T follicular helper cell (primary cell): ENCODE measurements at regions not wholly inside any gene's neighbourhood (a gene's known extent, or its start where the extent isn't known, plus 50 kb on each side); places are given as distances from the start of the nearest gene placed in this dataset.

Experiments used
- DNase-seq: peaks from one replicate; pipeline ENCODE4 v3.0.0-alpha.2; 2020; ENCODE audit warnings: low read depth

DNA sequence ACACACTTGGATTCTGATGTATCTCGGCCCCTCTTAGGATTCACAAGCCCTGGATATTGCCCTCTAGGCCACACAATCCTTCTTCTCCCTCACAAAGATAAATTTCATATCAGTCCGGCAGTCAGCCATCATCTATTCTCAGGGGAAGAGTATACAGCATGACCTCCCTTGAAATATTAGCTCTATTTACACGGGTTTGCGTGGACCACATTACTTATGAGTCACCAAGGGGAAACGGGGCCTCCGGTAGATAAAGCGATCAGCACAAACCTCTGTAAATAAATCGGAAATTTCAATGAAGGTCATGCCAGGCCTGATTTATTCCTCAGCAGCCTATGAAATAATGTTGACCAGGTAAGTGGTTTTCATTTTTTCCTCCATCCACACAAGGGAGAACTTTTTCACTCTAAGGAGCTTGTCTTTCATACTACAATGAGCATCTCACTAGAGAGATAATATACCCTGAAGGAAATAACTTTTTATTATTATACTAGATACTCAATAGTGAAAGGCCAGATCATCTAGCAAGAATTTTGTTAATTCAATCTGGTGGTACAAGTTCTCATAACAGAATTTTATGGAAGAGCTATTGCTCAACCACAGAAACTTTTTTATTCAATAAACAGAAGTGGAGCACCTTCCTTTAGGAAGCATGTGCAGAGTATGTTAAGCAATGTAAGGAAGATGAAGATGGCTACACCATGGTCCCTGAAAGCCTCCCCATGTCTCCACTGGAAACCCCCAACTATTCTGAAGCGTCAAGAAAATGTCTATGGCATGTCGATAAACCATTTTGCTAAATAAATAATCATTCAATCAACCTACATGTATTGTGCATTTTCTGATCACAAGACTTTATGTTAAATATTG, 125.2 kb upstream of the PIK3C3 start:
- no peak for DNase-seq

DNA sequence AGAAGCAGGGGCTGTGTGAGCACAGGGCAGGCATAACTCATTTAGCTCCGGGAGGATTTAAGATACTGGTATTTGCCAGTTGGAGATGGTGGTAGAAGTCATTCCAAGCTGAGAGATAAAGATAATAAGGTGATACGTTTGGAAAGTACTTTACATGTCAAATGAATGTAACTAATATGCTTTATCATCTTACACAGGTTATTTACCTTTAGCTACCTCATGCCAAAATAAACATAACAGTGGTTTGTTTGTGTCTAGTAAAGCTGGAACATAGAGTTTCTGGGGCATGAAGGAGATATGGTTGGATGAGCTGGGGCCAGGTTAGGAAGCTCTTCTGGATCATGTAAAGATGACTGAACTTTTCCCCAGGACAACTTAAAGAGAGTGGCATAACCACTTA, 126.9 kb upstream of the PIK3C3 start:
- DNase-seq: no peak

DNA sequence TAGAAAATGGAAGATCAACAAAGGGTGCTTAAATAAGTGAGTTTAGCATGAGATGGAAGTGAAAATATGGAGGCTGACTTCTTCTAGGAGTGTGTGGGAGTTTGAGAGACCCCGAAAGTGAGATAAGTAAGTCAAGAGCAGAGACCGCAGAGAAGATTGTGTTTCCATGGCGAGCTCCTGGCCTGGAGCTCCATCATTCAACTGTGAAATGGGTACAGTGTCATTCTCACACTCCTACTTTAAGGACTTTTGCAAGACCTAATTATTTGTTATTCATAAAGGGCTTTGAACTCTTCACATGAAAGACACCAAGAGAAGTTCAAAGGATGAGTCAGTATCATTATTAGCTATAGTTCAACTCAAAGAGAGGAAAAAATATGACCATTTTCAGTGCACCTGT, 134.2 kb upstream of the PIK3C3 start:
- DNase-seq: no peak

DNA sequence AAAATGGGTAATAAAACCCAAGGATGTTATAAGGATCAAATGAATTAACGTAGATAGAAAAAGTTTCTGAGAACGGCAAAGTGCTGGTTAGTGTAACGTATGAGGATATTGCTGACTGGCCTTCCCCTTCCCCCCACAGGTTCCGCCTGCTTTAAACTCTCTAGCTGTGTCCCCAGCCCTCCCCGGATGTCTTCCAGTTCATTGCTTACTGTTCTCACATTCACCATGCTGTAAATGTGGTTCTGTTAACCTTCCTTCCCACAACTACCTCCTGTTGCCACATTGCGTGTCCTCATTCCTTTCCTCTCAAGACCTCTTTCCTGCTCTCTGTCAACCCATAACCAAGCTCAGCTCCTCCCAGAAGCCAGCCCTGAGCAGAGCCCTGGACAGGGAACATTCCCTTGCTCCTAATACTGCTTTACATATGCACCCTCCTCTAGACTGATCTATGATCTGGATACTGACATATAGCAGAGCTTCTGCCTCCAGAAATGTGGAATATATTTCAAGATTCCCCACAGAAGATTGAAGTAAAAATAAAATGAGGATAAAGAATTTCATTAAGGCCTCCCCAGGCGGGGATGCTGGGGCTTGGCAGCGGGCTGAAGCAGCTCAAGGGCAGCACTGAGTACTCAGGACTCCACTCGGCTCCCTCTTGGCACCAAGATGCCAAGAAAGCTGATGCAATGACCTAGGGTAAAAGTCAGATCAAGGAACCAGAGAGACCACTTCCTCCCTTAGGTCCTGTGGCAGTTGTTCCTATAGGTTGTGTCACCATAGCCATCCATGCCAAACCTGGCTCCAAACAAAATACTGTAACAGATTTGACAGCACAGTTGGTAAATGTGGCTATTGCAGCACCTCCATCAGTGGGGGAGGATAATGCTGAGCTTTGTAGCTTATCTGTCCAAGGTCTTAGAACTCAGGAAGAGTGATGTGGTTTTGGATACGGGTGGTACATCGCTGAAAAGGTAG, 136.4 kb upstream of the PIK3C3 start:
- DNase-seq: no peak

DNA sequence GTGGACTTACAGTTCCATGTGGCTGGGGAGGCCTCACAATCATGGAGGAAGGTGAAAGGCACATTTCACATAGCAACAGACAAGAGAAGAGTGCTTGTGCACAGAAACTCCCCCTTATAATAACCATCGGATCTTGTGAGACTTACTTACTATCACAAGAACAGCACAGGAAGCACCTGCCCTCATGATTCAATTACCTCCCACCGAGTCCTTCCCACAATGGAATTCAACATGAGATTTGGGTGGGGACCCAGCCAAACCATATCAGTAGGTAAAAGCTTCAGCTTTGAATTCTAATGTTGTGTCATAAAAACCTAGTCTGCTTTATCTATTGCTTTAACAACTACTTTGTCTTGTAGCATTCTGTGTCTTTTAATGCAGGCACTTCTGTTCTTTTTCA, 140.4 kb upstream of the PIK3C3 start:
- no peak for DNase-seq

DNA sequence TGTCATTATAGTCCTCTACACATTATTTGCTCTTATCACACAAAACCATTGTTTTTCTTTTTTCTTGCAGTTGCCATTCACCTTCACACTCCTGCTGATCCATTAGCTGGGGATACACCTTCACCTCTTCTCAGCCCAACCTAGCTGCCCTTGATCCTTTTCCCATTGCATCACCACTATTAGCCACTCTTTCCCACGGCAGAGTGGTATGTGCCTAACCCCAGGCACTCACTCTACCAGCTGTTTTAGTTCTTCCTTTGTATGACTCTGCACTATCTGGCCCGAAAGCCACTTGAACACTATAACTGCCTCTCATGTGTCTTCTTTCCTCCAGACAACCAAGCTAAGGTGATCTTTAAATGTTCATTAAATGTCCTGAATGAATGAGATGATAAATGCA, 145.4 kb upstream of the PIK3C3 start:
- DNase-seq: no peak

DNA sequence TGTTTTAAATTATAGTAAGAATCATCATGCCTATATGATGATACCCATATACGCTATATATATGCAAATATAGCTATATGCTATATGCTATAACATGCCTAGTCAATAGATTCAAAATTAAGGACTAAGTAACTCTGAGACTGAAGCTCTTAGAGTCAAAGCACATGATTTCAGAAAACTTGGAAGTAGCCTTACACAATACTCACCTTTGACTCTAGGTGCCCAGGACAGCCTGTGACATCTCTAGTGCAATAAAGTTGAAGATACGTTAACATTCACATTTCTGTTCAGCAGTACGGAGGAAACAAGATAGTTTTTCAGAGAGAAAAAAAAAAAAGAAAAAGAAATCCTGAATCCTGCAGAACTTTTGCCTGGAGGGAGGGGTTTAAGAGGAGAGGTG, 149.7 kb upstream of the PIK3C3 start:
- DNase-seq: no peak

DNA sequence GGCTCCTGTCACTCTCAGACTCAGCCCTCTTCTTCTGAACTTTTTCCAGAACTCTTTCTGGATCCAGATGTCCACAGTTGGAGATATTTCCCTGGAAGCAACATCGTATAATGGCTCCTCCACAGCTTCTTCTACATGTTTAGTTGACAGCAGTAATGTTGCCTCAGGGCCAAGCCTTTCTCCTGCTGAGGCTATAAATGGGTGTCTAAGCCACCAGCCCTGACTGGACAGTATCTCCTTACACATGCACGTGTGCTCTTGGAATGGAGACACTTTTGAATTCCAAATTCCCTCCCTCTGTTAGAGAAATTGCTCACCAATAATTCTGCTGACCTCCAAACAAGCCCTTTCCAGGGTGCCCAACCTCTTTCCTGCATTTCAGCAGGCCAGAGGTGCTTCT, 156.2 kb upstream of the PIK3C3 start:
- no peak for DNase-seq

DNA sequence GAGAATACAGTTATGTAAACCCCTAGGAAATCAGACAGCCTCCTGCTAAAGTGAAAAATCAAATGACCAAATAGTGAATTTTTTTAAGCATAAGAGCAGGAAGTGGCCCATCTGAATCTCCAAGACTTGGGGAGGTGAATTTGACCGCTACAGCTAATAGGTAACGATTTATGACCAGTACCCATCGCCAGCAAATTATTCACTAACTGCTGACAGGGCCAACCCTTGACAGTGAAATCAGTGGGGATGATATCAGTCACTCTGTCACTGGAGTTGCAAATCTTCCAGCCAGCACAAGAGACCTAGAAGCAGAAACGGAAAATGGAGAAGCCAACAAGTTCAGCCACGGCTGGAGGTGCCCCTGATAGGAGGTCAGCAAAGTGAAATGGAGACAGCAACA, 164.3 kb upstream of the PIK3C3 start:
- no peak for DNase-seq

DNA sequence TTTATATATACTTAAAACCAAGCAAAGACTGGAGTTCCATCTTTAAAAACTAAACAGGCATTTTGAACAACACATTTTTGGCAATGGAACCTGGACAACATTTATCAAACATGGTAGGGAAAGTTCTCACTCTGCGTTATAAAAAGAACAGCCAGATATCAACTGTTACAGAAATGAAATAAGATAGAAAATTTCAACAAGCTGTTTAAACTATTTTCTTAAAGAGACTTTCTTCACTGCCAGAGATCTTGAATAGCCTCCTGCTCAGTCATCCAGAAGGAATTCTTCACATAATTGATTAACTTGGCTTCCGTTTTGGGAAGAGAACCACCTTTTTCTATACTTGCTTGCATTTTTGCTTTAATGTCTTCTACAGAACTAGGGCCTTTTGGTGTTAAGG, 166.0 kb upstream of the PIK3C3 start:
- no peak for DNase-seq

DNA sequence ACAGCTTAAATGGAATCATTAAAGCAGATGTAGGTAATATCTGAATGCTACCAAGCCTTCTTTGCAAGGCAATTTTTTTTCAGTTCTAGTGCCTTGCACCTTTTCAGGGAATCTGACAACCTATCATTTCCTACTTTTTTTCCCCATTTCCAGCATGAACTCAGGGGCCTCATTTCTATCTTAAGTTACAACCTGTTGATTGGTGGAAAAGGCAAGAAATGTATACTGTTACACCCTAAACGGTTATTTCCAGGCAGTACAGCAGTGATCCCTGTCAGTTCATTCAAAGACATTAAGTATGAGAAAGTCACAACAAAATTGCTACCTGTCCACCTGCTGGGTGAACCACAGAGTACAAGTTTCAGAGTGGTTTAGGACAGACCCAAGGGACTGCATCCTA, 171.2 kb upstream of the PIK3C3 start:
- no peak for DNase-seq

DNA sequence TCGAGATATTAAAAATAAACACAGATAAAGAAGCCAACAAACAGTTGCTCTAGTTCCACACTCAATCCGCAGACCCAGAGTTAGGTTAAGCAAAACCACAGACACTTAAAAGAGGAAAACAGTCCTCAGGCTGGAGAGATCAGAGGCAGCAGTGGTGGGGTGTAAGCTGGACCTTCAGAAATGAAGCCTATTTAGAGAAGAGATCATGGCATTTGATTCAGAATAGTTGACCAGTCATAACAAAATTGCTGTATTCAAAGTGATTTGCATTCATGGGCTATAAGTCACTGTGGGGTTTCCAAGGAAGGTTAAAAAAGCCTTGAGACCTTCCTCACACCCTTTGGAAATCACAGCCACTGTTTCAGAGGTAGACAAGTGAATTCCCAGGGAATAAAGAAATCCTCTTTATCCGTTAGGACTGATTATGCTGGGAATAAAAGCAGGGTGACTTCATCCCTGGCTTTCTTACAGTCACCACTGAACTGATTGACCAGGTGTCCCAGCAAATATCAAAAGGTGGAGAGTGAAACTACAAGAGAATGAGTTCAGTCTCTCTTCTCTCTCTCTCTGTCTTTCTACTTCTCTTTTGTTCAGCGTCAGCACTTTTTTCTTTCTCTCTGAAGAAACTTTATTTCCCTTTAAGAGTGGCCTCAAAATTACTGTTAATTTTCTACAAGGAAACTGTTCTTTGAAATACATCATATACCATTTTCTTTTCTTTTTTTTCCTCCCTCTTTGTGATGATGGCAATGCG, 171.8 kb upstream of the PIK3C3 start:
- no peak for DNase-seq

DNA sequence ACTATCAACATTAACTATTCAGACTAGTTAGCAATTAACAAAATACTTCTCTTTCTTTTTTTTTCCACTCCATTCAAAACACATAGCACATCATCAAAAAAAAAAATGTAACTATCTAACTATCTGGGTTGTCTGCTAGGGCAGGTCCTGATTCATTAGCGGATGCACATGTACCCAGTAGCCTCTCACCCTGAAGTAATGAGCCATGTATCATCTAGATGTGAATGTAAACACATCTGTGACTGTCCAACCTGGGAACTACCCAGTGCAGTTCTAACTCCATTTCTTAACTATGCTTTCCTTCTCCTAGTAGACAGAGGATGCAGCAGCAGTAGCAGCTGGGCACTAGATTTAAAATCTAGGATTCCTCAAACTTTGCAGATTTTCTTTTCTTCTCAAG, 183.1 kb upstream of the PIK3C3 start:
- no peak for DNase-seq

DNA sequence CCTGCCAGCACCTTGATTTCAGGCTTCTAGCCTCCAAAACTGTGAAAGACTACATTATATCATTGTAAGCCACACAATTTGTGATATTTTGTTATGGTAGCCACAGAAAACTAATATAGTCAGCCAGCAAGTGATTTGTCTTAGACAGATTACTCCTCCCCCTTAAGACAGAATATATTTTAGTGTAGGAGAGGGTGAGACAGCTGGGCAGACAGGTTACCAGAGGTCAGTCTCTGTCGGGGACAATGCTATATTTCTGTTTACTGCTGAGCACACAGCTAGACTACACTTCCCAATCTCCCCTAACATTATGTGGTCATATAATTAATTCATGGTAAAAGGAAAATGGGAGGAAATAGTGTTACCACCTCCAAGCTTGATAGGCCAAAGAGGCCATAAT, 185.8 kb upstream of the PIK3C3 start:
- no peak for DNase-seq

DNA sequence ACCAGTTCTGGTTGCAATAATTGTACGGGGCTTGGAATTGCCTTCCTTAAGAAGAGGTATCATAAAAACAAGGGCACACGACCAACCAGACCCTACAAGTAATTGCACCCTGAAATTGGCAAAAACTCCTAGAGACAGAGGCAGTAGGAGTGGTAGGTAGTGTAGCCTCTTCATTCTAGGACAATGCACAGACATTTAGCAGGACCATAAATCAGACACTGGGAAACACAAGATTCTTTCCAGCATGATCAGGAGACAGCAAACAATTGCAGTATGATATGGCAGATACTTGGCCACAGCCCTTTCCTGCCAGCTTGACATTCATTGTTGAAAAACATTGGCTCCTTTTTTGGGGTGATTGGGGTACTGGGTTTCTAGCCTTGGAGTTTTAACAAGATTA, 186.6 kb upstream of the PIK3C3 start:
- no peak for DNase-seq

DNA sequence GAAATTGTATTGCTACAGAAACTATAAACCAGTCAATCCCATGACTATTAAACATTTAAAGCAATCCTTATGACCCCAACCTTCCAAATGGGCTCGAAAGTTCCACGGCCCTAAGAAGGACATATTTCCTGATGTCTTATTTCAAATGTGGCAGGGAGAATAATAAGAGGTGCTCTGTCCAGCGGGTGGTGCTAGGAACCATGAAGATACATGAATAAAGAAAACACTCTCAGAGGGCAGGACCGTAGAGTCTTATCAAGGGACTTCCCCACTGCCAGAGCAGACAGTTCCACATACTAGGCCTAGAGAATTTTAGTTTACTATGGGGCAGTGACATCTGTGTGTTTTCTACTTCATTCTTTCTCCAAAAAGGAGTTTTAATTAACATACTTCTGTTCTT, 187.1 kb upstream of the PIK3C3 start:
- no peak for DNase-seq

DNA sequence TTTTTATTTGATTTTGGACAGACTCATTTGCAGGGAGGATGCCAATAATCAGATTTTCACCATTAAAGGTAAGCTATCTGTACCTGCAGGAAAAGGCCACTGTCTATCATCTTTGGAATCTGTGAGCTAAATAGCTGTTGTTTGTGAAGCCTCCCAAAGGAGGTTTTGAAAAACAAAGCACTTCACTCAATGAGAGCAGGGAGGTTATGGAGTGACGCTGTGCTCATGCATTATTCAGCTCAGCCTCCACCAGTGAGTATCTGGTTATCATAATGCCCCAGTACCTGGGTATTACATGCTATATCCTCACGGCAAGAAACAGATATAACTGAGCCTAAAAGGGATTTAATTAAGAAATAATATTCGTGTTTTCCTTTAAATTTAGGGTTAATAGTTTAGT, 189.6 kb upstream of the PIK3C3 start:
- no peak for DNase-seq

DNA sequence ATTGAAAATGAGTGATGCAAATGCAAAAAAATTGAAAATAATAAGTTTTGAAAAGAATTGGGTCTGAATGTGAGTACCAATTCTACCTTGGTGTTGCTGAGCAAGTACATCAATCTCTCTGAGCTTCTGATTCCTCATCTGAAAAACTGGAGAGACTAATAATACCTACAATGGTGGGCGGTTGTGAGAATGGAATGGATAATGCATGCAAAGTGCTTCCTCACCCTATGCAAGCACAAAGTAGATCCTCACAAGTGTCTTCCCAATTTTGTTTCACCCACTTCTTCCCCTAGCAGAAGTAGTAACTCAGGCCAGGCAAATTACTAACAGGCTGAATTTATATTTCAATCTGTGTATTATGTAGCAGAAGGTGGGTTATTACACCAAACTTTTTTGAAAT, 191.7 kb upstream of the PIK3C3 start:
- no peak for DNase-seq

DNA sequence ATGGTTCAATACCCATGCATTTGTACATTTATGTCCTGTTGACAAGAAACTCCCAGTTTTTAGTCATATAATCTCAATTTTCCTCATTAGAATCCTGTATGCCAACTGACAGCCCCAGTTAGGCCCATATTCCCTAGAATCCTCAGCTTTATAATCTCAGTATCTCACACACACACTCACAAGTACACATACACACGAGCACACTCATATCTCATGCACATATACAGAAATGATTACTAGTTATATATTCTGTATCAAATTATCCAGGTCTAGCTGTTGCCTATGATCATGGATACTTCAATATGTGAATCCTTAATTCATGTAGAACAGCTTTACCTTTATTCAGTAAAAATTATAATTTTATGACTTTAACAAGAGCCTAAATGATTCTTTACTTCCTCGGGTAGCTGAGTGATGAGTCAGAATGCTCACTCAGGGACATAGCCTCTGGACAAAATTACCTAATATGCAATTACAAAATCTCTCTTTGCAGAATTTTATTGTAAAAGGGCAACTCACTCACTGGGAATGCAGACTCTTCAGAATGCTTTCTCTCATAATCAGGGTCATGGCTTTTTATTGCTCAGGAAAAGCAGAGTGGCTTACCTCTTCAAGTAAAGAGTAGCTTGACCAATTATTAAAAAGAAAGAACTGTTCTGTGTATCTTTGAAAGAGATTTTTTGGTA, 193.6 kb upstream of the PIK3C3 start:
- DNase-seq: no peak

DNA sequence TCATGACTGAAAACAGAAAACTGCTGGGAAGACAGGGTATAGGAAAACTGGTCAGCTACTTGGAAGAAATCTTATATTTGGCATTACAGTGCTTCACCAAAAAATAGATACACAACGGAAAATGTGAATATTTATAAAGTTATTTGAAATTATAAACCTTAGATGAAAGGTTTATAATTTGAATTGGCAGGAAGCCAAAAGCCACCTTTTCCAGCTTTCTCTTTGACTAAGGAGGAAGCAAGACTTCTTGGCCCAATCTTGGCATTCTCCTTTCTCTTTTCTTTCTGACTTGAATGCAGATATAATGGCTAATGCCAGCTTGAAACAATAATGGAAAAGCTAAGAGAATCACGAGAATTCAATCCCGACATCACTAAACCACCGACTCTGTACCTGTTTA, 196.5 kb upstream of the PIK3C3 start:
- no peak for DNase-seq

DNA sequence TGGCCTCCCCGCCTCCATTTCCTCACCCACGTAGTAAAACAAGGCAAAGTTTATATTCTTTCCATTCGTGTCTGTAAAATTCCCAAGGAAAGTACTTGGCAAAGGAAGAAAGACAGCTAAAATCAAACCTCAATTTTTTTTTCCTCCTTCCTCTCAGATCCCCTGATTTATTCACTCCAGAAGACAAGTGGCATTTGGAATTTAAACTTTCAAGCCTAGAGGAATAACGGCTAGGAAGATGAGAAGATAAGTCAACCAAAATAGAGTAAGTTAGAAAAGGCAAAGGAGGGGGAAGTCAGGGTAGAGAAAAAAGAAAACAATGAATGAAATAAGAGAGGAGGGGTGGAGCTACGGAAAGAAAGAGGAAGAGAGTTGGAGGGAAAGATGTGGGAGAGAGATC, 198.9 kb upstream of the PIK3C3 start:
- DNase-seq: no peak

DNA sequence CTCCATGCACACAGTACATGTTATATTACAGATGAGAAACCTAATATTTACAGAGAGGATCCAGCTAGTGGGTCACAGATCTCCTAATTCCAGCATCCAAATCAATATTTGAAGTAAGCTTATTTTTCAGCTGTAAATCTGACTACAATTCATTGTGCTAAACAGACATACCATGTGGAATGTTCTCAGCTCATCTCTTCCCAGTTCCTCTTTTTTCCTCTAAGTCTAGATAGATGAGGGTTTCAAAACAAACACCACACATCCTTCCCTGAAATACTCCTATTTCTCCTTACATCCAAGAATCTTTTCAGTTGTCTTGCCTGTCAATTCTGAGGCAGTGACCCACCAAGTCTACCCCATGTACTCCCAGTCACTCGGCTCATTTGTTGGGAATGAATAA, 200.7 kb upstream of the PIK3C3 start:
- no peak for DNase-seq
